GM18868 (cell line): ENCODE measurements at regions not wholly inside any gene's neighbourhood (a gene's known extent, or its start where the extent isn't known, plus 50 kb on each side); places are given as distances from the start of the nearest gene placed in this dataset.

ENCODE experiments used
- ATAC-seq: cut with Tn5 transposase; IDR thresholded peaks from one replicate; pipeline ENCODE4 v1.9.1; 2021; ENCODE audit warnings: mild to moderate bottlenecking, moderate library complexity; ENCODE audit not compliant: unreplicated experiment

DNA sequence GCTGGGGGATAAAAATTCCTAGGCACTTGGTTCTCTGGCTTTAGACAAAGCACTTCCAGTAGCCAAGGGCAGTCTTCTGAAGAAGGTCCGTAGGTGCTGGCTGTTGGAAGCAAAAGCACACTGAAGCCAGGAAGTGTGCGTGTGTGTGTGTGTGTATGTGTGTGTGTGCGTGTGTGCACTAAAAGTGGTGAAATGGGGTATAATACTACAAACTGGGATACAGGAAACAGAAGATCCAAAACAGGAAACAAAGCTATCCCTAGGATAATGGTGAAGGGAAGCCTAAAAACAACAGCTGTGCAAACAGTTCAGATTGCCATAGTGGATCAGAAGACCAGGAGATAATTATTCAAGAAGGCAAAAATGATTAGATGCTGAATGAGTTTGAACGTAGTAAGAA, 103.4 kb downstream of the IL20RB start:
- ATAC-seq: no peak

DNA sequence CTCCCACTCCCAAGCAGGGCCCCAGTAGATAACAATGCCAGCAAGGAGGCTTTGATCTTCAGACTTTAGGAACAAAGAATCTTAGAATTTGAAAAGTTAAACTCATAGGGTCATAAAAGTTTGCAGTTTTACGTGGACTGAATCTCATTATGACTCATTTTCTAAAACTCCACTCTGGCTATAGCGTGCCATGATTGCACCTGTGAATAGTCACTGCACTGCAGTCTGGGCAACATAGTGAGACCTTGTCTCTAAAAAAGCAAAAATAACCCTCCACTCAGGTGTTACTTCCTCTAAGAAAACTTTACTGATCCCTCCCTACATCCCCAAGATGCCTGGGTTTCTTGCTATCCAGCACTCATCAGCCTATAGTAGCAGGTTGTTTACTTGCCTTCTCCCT, 104.5 kb downstream of the IL20RB start:
- peak; percentile 92 for ATAC-seq

DNA sequence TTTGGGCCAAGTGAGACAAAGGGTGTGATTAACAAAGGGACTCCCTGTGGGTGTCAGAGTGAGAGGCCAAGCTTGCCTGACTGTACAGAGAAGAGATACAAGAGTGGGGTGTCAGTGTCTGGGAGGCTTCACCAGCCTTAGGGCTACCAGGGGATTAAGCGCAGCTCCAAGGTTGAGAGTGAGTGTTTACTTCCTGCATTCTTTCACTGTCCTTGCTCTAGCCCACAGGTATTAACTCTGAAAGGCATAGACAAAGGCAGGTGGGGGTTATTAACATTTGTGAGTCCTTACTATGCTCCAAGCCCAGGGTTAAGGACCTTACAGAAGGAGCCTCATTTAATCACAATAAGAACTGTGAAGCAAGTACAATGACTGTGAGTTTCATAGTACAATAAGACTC, 107.6 kb downstream of the IL20RB start:
- ATAC-seq: no peak

DNA sequence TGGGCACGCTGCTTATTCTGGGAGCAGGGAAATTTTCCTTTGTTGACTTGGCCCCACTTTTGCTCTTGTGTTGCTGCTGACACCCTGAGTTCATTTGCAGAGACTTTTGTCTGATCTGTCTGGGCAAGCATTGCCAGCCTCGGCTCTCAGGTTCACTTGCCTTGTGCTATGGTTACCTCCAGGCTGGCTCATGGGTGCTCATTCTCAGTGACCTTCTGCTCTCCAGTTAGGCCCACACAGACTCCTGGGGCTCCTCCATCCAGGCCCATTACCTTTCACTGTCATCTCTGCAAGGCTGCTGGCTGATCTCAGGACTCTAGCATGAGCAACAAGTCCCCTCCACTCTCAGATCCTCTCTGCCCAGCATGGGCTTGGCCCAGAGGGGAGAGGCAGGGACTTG, 108.3 kb downstream of the IL20RB start:
- no peak for ATAC-seq

DNA sequence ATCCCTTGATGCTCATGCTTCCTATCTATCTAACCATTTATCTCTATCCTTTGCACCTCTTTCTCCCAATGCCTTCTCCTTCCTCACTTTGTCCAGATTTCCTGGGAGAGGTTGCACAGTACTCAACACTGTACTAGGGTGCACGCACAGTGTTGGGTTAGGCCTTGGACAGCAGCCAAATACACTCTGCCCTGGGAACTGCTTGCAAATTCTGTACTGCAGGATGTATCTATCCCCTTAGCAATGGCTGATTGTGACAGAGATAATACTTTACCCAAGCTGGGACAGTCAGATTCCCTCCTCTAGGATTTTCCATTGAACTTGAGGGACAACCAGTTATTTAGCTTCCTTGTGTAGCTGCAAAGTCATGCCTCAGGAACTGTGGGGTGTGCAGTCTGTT, 113.3 kb downstream of the IL20RB start:
- ATAC-seq: no peak

DNA sequence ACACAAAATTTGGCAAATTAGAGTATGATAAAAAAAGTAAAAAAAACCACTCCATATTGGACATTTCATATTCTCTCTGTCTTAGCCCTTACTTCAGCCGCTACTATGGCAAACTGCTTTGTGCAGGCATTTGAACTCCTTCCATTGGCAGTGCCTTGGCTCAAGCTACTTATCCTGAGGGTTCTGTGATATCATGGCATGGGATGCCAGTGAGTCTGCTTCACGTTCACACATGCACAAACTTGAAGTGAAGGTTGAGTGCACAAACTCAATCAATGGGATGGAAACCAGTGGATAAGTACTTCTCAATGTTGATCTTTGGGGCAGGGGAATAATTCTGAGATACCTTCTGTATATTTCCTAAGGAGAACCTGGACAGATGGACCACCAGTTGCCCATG, 117.2 kb downstream of the IL20RB start:
- no peak for ATAC-seq

DNA sequence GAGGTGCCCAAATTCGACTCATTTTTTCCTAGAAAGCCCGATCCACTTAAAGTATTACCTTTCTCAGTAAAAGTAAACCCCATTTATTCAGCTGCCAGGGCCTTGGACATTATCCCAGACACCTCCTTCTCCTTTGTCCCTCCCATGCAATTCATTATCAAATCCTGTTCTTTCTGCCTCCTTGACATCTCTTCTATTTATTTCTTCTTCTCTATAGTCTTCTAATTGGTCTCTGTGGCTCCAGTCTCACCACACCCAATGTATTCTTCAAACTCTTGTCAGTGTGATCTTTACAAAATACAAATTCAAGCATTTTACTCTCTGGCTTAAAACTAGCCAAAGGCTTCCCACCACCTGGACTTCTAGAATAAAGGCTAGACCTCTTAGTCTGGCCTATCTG, 120.3 kb downstream of the IL20RB start:
- no peak for ATAC-seq

GRCh38 chr3:137079571-137079970, 121.8 kb downstream of the IL20RB start:
- no peak for ATAC-seq

DNA sequence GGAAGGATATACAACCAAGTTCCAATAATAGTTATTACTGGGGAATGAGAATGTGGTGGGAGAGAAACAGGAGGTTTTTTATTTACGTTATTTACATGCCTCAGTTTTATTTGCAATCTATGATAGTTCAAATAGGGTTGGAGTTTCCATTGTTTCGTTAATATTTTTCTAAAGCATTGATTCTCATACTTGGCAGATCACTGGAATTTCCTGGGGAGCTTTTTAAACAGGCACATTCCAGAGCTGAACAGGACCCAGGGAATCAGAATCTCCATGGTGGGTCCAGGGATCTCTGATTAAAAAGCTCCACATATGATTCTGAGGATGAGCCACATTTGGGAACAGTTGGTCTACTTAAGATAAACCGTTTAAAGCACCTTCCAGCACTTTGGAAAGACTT, 123.9 kb downstream of the IL20RB start:
- ATAC-seq: no peak

DNA sequence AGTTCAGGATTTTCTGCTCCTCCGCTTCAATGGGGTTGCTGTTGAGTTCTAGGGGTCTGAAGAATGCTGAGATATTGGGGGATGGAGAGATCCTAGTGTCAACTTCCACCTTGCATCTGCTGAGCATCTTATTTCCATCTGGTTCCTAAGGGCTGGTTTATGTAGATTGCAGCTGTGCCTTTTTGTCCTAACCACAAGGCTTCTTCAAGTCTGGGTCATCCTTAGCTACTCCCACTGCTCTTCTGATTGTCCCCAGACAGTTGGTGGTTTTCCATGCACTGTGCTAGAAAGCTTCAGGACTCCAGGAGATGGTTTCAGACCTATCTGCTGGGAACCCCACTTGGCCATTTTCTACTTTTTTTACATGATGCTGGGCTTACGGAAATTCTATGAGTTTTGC, 125.0 kb downstream of the IL20RB start:
- no peak for ATAC-seq

DNA sequence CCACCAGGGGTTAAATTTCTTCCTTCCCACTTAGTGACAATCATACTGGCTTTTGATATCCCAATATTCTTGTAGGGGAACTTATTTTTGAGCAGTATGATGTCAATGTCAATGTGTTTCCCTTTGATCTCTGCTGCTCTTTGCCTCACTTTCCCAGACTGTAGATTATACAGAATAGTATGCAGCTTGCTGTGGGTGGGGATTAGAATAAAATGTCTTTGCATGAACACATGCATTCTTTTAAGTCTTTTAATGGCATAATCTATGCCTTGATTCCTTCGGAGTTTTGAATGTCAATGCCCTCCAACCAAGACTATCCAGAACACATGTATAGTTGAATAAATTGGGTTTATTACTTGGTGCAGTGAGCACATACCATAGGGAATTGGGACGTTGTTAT, 125.5 kb downstream of the IL20RB start:
- ATAC-seq: no peak

DNA sequence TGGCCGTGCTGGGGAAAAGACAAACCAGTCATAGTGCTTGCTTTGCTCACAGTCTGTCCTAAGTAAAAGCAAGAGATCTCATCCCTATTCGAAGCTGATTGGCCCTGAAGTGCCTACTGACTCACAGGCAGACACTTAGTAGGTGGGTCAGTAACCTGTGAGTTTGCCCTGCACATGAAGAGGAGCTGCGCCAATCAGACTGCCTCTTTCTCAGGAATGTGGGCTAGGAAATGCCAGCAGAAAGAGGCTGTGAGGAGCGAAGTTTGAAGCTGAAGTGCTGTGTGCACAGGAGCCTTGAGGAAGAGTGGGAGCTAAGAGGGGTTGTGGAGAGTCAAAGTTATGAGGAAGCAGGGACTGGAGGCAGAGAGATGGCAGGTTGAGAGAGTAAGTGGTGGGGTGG, 126.8 kb downstream of the IL20RB start:
- ATAC-seq: no peak

DNA sequence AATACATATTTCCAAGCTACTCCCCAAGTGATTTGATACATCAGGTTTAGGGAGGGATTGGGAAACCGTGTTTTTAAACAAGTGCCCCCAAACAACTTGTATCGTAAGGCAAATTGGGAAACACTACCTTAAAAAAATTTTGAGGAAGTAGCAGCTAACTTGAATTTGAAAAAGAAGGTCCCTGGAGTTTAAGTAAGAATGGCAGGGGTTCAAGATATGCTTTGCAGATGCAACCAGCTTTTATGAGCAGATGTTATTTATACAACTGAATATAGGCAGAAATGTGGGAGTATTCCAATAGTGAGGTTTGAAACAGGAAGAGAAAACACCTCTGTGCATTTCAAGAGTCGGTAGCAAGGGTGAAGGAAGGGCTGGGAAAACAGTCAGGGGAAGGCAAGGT, 139.6 kb downstream of the IL20RB start:
- ATAC-seq: no peak

- ATAC-seq: no peak
These were observed 140.1 kb downstream of the IL20RB start for GRCh38 chr3:137097852-137098251.

DNA sequence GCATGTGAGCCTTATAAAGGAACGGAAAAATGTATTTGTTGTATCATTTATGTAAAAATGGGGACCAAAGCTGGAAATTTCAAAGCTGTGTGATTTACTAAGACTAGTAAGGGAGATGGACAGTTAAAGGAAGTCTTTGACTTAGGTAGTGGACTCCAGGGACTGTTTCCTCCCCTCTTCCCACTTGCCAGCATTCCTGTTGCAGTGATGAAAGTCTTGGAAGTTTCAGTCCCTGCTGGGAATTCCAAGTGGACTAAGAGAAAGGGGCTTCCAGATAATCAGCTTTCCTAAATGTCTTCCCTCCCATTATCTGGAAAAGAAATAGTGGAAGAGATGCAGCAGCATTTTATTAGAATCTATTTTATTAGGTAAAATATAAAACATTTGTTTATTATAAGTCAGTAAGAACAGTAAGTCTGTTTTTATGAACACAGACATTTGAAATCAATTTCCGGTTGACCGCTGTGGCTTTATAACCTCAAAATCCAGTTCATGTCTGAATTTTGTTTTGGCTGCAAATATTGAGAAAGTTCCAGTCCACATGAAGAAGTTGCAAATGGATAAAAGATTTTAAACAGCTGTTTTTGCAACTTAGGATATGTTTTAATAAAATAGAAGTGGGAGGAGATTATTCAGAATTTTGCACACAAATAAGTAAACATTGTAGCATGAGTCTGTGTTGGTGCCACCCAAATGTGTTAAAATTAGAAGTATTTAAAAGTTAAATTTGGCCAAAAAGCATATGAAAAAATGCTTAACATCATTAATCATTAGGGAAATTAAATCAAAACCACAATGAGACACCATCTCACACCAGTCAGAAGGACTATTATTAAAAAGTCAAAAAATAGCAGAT, 141.8 kb downstream of the IL20RB start:
- ATAC-seq: no peak

DNA sequence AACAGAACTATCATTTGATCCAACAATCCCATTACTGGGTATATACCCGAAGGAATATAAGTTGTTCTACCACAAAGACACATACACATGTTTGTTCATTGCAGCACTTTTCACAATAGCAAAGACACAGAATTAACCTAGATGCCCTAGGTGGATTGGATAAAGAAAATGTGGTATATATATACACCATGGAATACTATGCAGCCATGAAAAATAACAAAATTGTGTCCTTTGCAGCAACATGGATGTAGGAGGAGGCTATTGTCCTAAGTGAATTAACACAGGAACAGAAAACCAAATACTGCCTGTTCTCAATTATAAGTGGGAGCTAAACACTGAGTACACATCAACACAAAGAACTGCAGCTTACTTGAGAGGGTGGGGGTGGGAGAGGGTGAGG, 142.5 kb downstream of the IL20RB start:
- no peak for ATAC-seq

DNA sequence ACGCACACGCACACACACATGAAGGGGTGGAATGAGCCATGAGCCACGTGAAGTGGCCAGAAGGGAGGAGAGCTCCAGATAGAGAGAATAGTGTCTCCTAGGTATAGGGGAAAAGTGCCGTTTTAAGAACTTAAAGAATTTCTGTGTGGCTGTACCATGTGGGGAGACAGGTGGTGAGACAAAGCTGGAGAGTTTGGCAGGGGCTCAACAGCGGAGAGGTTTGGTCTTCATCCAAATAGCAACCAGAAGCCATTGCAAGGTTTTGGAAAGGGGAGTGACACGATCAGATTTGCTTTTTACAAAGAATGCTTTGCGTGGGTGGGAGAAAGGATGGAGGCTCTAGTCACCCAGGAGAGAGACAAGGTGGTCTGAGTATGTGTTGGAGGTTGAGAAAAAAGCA, 146.0 kb downstream of the IL20RB start:
- ATAC-seq: no peak

GRCh38 chr3:137105277-137105977, 147.6 kb downstream of the IL20RB start:
- peak; percentile 80 for ATAC-seq

DNA sequence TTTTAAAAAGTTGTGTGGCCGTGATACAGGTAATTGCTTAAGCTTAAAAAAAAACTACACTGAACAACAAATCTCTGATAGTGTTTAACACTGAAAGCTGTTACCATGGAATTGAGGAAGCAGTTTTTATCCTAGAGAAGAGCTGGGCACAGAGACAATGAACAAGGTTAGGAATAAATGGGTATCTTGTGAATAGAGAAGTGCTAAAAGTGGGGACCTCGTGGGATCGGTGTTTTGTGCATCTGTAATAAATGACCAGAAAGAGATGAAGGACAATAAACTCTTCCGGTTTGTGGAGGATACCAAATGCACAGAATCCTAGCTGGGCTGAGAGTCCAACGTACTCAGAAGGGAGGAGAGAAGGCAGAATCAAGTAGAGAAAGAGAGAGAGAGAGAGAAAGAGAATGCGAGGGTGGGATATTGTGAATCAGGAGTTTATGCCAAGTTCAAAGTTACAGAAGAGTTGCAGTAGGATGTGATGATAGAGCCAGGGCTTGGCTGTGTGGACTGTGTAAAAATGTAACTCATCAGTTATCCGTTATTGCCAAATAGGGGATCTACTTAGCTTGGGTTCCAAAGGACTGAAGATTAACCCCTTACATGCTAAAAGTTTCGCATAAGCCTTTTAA, 148.9 kb downstream of the IL20RB start:
- no peak for ATAC-seq

DNA sequence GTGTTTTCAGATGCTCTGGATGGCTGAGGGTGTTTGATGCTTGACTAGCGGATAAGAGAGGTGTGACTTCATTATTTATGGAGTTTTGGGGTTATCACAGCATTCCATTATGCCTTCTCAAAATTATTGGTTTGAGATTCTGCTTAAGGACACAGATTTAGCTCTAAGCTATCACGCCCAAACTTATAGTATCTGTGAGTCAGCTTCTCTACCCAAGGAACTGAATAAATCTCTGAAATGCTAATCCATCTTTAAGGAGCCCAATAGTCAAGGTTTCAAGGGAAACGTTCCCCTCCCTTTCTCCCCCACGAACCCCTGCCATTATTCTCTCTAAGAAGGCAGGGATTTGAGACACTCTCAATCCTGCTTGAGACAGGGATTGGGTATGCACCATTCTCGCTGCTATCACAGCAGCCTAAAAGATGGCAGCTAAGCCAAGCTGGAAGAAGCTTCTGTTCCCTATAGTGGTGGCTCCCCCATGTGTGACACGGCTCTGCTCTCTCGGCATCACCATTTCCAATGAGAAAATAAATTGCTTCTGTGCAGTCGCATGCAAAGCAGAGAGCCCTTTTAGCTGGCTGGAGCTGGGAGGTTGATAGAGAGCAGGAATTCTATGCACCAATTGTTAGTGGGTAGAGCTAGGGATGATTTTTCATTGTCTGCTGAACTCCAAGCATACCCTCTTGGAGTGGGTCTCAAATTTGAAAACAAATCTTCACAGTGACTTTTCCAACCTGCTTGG, 151.1 kb downstream of the IL20RB start:
- ATAC-seq: no peak

GRCh38 chr3:137110392-137110996, 152.7 kb downstream of the IL20RB start:
- peak; percentile 83 for ATAC-seq
